Endothelial cell of umbilical vein (primary cell): ENCODE measurements at regions not wholly inside any gene's neighbourhood (a gene's known extent, or its start where the extent isn't known, plus 50 kb on each side); places are given as distances from the start of the nearest gene placed in this dataset.
A peak's percentile ranks its signal among the peaks of the same experiment; 100 is the strongest.

Experiments
- BruUV-seq: library from RNA; stranded (reverse); fragments of 400-500 nt; replicated peaks from 2 replicates; lab custom pipeline; 2021; lab: Mats Ljungman, UMichigan
- CTCF ChIA-PET: fragments of 300-600, 350-600 bp; sonication (Branson Sonifier 250); formaldehyde crosslinking; loops from one replicate; lab custom pipeline; 2021; ENCODE audit warnings: antibody characterized with exemption, inconsistent platforms; lab: Charles Lee
- POLR2A ChIA-PET: fragments of 300-600, 350-600 bp; sonication (Branson Sonifier 250); formaldehyde crosslinking; loops from one replicate; lab custom pipeline; 2021; ENCODE audit warnings: antibody characterized with exemption, inconsistent platforms; lab: Charles Lee
- DNase-seq: peaks from one replicate; pipeline ENCODE4 v3.0.0-alpha.2; 2011; ENCODE audit warnings: low read depth, low spot score
- FAIRE-seq: peaks from 2 replicates; lab custom pipeline; 2011; peaks lifted over from hg19 to GRCh38; lab: Jason Lieb, UNC
- H2AFZ ChIP-seq: 2 replicates; pipeline ENCODE4 v1.6.0; 2012; ENCODE audit warnings: low read depth, low read length, control low read depth, inconsistent platforms
- H3K27ac ChIP-seq: 2 replicates; pipeline ENCODE4 v1.5.1; 2011; ENCODE audit warnings: low read depth, mild to moderate bottlenecking, control low read depth, low read length, moderate library complexity; ENCODE audit not compliant: insufficient read depth
- H3K27me3 ChIP-seq, 2 experiments: 2 replicates each; pipeline versions ENCODE4 v1.6.0 to v1.6.1; 2011; ENCODE audit warnings: low read length in 2 of 2, mixed read lengths in 1 of 2; ENCODE audit not compliant: control insufficient read depth in 2 of 2, insufficient read depth in 2 of 2
- H3K36me3 ChIP-seq, 2 experiments: 2 replicates in 1 of 2; 3 replicates in 1 of 2; pipeline ENCODE4 v1.5.1; 2011; ENCODE audit warnings: low read length in 2 of 2, mild to moderate bottlenecking in 1 of 2, moderate library complexity in 1 of 2; ENCODE audit not compliant: control insufficient read depth in 2 of 2, insufficient read depth in 2 of 2; ENCODE audit errors: extremely low read depth in 1 of 2
- H3K4me1 ChIP-seq: 3 replicates; pipeline ENCODE4 v1.5.1; 2011; ENCODE audit warnings: mild to moderate bottlenecking, low read length; ENCODE audit not compliant: control insufficient read depth, insufficient read depth; ENCODE audit errors: extremely low read depth
- H3K4me2 ChIP-seq: 2 replicates; pipeline ENCODE4 v1.6.1; 2011; ENCODE audit warnings: low read length, control low read depth, mixed read lengths; ENCODE audit not compliant: insufficient read depth
- H3K4me3 ChIP-seq, 3 experiments: fragments of 200-600 bp in 1 of 3; sonication (generic), shearing (Covaris generic) in 1 of 3; replicated peaks in 1 of 3; 2 replicates each; pipeline ENCODE4 v1.5.1; 2011 to 2016; ENCODE audit warnings: control low read depth in 3 of 3, low read length in 3 of 3, mild to moderate bottlenecking in 2 of 3, inconsistent platforms in 1 of 3, low read depth in 1 of 3, moderate library complexity in 1 of 3; ENCODE audit not compliant: insufficient read depth in 1 of 3
- H3K79me2 ChIP-seq: 2 replicates; pipeline ENCODE4 v1.6.0; 2012; ENCODE audit warnings: low read length, inconsistent platforms; ENCODE audit not compliant: control insufficient read depth, insufficient read depth
- H3K9ac ChIP-seq: replicated peaks from 2 replicates; pipeline ENCODE3; 2011; ENCODE audit warnings: low read length, control low read depth; ENCODE audit not compliant: insufficient read depth; ENCODE audit errors: extremely low read depth
- H3K9me1 ChIP-seq: replicated peaks from 3 replicates; pipeline ENCODE4 v1.6.0; 2011; ENCODE audit warnings: mild to moderate bottlenecking, low read length; ENCODE audit not compliant: control insufficient read depth, insufficient read depth; ENCODE audit errors: extremely low read depth
- H3K9me3 ChIP-seq: replicated peaks from 2 replicates; pipeline ENCODE4 v1.5.1; 2012; ENCODE audit warnings: low read length, inconsistent platforms; ENCODE audit not compliant: control insufficient read depth, insufficient read depth
- H4K20me1 ChIP-seq: replicated peaks from 2 replicates; pipeline ENCODE3; 2011; ENCODE audit warnings: mild to moderate bottlenecking, low read length; ENCODE audit not compliant: control insufficient read depth, insufficient read depth; ENCODE audit errors: extremely low read depth
- EZH2 ChIP-seq: IDR thresholded peaks from 2 replicates; pipeline ENCODE4 v1.6.1; 2012; ENCODE audit warnings: borderline replicate concordance, low read depth, mild to moderate bottlenecking, moderate library complexity, low read length, inconsistent platforms; ENCODE audit not compliant: severe bottlenecking
- FOS ChIP-seq: IDR thresholded peaks from 2 replicates; pipeline ENCODE4 v1.6.1; 2011; ENCODE audit warnings: mild to moderate bottlenecking, low read length, moderate library complexity, borderline replicate concordance; ENCODE audit not compliant: insufficient read depth
- GATA2 ChIP-seq: IDR thresholded peaks from 2 replicates; pipeline ENCODE4 v1.7.0; 2011; ENCODE audit warnings: low read depth, mild to moderate bottlenecking, moderate library complexity, mixed read lengths, low read length; ENCODE audit not compliant: insufficient read length, insufficient read depth
- JUN ChIP-seq: IDR thresholded peaks from 2 replicates; pipeline ENCODE4 v1.6.1; 2011; ENCODE audit warnings: borderline replicate concordance, low read depth; ENCODE audit not compliant: insufficient read length, insufficient read depth
- MAX ChIP-seq: IDR thresholded peaks from 2 replicates; pipeline ENCODE4 v1.6.1; 2011; ENCODE audit not compliant: insufficient read depth, insufficient read length
- MYC ChIP-seq: IDR thresholded peaks from one replicate; pipeline ENCODE4 v1.6.1; 2011; ENCODE audit warnings: mild to moderate bottlenecking, low read depth, low read length
- POLR2A ChIP-seq: IDR thresholded peaks from 2 replicates; pipeline ENCODE4 v1.6.1; 2012; ENCODE audit warnings: low read depth, mild to moderate bottlenecking, control low read depth, low read length
- POLR2AphosphoS5 ChIP-seq: IDR thresholded peaks from 2 replicates; pipeline ENCODE4 v1.6.1; 2012; ENCODE audit warnings: low read depth, mild to moderate bottlenecking, control low read depth, low read length, moderate library complexity; ENCODE audit not compliant: insufficient read depth
- dilution Hi-C: fragments of 300-500 bp; cut with MboI; formaldehyde crosslinking; loops from one replicate; pipeline ENCODE4 v1.15.0; 2019; ENCODE audit warnings: low sequenced_read_pairs; ENCODE audit not compliant: extremely low pct_ligation_motif_present
- intact Hi-C: fragments of 100-400 bp; cut with micrococcal nuclease; formaldehyde crosslinking; loops from one replicate; pipeline ENCODE4 v1.10.0; 2022
- TF ChIP-seq, protein P1 (sequence below), 2 donors: IDR thresholded peaks; 1 replicate in 1 of 2; 2 replicates in 1 of 2; pipeline ENCODE4 v1.5.1; 2011; ENCODE audit warnings: low read length in 2 of 2, mild to moderate bottlenecking in 2 of 2, moderate library complexity in 2 of 2, control low read depth in 1 of 2, inconsistent platforms in 1 of 2, low read depth in 1 of 2; ENCODE audit not compliant: insufficient read depth in 1 of 2; ENCODE audit errors: extremely low read depth in 1 of 2

DNA sequence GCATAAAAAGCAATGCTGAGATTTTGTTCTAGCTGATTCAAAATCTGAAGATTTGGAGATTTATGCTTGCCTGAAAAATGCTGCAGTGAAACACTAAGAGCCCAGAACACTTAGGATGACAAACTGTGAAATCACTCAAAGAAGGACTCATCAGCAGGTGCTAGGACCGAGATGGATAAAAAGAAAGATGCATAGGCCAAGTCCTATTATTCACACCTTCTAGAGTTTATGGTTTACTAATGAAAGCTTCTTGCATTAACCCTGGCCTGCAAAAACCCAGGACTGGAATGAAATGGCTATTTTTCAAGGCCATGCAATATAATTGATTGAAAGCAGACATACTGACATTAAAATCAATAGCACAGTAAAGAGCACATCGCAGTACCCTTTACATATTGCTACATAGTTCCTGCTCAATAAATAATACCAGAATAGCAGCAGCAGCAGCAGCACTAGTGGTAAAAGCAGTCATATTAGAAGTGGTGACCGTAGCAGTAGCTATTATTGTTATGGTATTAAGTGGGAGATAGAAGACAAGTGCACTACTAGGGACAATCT, 161.7 kb downstream of the RAB38 start:
- TF ChIP-seq JUN, result no peak
- TF ChIP-seq FOS, result no peak
- no peak for TF ChIP-seq EZH2
- no peak for TF ChIP-seq POLR2AphosphoS5
- TF ChIP-seq GATA2, result no peak
- no peak for TF ChIP-seq MAX
- TF ChIP-seq POLR2A, result no peak
- TF ChIP-seq, protein P1, sequence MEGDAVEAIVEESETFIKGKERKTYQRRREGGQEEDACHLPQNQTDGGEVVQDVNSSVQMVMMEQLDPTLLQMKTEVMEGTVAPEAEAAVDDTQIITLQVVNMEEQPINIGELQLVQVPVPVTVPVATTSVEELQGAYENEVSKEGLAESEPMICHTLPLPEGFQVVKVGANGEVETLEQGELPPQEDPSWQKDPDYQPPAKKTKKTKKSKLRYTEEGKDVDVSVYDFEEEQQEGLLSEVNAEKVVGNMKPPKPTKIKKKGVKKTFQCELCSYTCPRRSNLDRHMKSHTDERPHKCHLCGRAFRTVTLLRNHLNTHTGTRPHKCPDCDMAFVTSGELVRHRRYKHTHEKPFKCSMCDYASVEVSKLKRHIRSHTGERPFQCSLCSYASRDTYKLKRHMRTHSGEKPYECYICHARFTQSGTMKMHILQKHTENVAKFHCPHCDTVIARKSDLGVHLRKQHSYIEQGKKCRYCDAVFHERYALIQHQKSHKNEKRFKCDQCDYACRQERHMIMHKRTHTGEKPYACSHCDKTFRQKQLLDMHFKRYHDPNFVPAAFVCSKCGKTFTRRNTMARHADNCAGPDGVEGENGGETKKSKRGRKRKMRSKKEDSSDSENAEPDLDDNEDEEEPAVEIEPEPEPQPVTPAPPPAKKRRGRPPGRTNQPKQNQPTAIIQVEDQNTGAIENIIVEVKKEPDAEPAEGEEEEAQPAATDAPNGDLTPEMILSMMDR (IDR thresholded peaks at IDR 0.05; ENCODE audit: extremely low read depth in 1 of 2, insufficient read depth in 1 of 2, low read depth in 1 of 2, low read length in 2 of 2), result no peak
- TF ChIP-seq MYC, result no peak
- no peak overlapping the region for H3K9ac ChIP-seq
- no peak overlapping the region for H3K4me3 ChIP-seq
- H3K79me2 ChIP-seq, result no peaks in the 10 kb centered on the region
- dilution Hi-C loops (no loop called here), intact Hi-C loops (no loop called here)
- H3K4me1 ChIP-seq, result no peaks in the 10 kb centered on the region
- ChIA-PET POLR2A (no interaction called here), CTCF (interaction anchor here (0.8 to 5.2 kb wide), 2 partner anchors 502 to 530 kb away, joined by 3 to 30 read pairs; no protein-coding TSS in a partner anchor)
- H4K20me1 ChIP-seq, result no peaks in the 10 kb centered on the region
- peak overlapping the region; percentile 24 for H2AFZ ChIP-seq
- no peaks in the 10 kb centered on the region for H3K36me3 ChIP-seq
- no peaks in the 10 kb centered on the region for H3K9me3 ChIP-seq
- FAIRE-seq (no peak), DNase-seq (no peak)
- no TSS peak for BruUV-seq
- no peaks in the 10 kb centered on the region for H3K27me3 ChIP-seq
- H3K27ac ChIP-seq, result no peak overlapping the region
- H3K4me2 ChIP-seq, result no peak overlapping the region
- no peaks in the 10 kb centered on the region for H3K9me1 ChIP-seq
